GM12878 (cell line): ENCODE measurements at regions not wholly inside any gene's neighbourhood (a gene's known extent, or its start where the extent isn't known, plus 50 kb on each side); places are given as distances from the start of the nearest gene placed in this dataset.

Experiments used
- ATAC-seq: fragments of 200-7000 bp; cut with Tn5 transposase; 3 replicates; pipeline ENCODE4 v1.9.1; 2020; ENCODE audit warnings: mild to moderate bottlenecking, moderate library complexity
- BruUV-seq: library from RNA; stranded (reverse); fragments of 400-500 nt; replicated peaks from 2 replicates; lab custom pipeline; 2021; lab: Mats Ljungman, UMichigan
- CTCF ChIA-PET: fragments of 300-600 bp; sonication (Branson Sonifier 250); formaldehyde crosslinking; extraction: SDS; loops from one replicate; lab custom pipeline; 2021; ENCODE audit warnings: inconsistent platforms; lab: Yijun Ruan, JAX
- POLR2A ChIA-PET: fragments of 350-600 bp; formaldehyde crosslinking; extraction: SDS; loops from one replicate; lab custom pipeline; 2021; ENCODE audit warnings: inconsistent platforms; lab: Charles Lee
- RAD21 ChIA-PET: fragments of 300-600 bp; sonication (Branson Sonifier 250); formaldehyde crosslinking; loops from one replicate; lab custom pipeline; 2023; ENCODE audit warnings: antibody characterized with exemption; ENCODE audit not compliant: unreplicated experiment; lab: Charles Lee
- SMC1A ChIA-PET: fragments of 300-600 bp; sonication (Branson Sonifier 250); formaldehyde crosslinking; loops from one replicate; lab custom pipeline; 2023; ENCODE audit not compliant: unreplicated experiment, uncharacterized antibody; lab: Charles Lee
- DNase-seq: peaks from one replicate; pipeline ENCODE4 v3.0.0-alpha.2; 2011; ENCODE audit warnings: low read depth, low spot score
- FAIRE-seq: peaks from 3 replicates; lab custom pipeline; 2011; peaks lifted over from hg19 to GRCh38; lab: Jason Lieb, UNC
- H2AFZ ChIP-seq: 2 replicates; pipeline ENCODE4 v1.6.0; 2011; ENCODE audit warnings: low read depth, low read length, control low read depth; ENCODE audit not compliant: control insufficient read depth
- H3K27ac ChIP-seq: 2 replicates; pipeline ENCODE4 v1.5.1; 2011; ENCODE audit warnings: control low read depth; ENCODE audit not compliant: control insufficient read depth, insufficient read depth
- H3K27me3 ChIP-seq, 2 experiments: replicated peaks in 1 of 2; 2 replicates each; pipeline versions ENCODE4 v1.6.0 to v1.6.1; 2011; ENCODE audit warnings: low read length in 1 of 2; ENCODE audit not compliant: control insufficient read depth in 2 of 2, insufficient read depth in 2 of 2
- H3K36me3 ChIP-seq, 2 experiments: 2 replicates each; pipeline ENCODE4 v1.5.1; 2011; ENCODE audit warnings: low read length in 1 of 2; ENCODE audit not compliant: control insufficient read depth in 2 of 2, insufficient read depth in 2 of 2
- H3K4me1 ChIP-seq: 2 replicates; pipeline ENCODE4 v1.6.1; 2011; ENCODE audit warnings: mild to moderate bottlenecking, low read length, moderate library complexity, mixed read lengths; ENCODE audit not compliant: control insufficient read depth, insufficient read depth
- H3K4me2 ChIP-seq: 2 replicates; pipeline ENCODE4 v1.6.0; 2011; ENCODE audit warnings: control low read depth; ENCODE audit not compliant: control insufficient read depth, insufficient read depth
- H3K4me3 ChIP-seq: fragments of 200-600 bp; sonication (generic); 2 replicates; pipeline ENCODE4 v1.5.1; 2016
- H3K79me2 ChIP-seq: 2 replicates; pipeline ENCODE4 v1.6.0; 2011; ENCODE audit warnings: low read length; ENCODE audit not compliant: control insufficient read depth, insufficient read depth
- H3K9ac ChIP-seq: 2 replicates; pipeline ENCODE4 v1.8.0; 2011; ENCODE audit warnings: low read length, control low read depth, mixed read lengths; ENCODE audit not compliant: control insufficient read depth, insufficient read depth
- H3K9me3 ChIP-seq: replicated peaks from 3 replicates; pipeline ENCODE4 v1.5.1; 2011; ENCODE audit warnings: mild to moderate bottlenecking, low read length; ENCODE audit not compliant: control insufficient read depth, insufficient read depth
- H4K20me1 ChIP-seq: 2 replicates; pipeline ENCODE4 v1.6.0; 2011; ENCODE audit not compliant: control insufficient read depth, insufficient read depth
- BRCA1 ChIP-seq: IDR thresholded peaks from 2 replicates; pipeline ENCODE4 v1.6.1; 2011; ENCODE audit warnings: low read depth, low read length, improper control_type of control experiment
- CUX1 ChIP-seq: IDR thresholded peaks from 2 replicates; pipeline ENCODE4 v1.6.1; 2012; ENCODE audit warnings: improper control_type of control experiment, low read depth, low read length; ENCODE audit not compliant: insufficient replicate concordance
- EED ChIP-seq: sonication (generic); IDR thresholded peaks from 2 replicates; pipeline ENCODE4 v1.6.1; 2016; ENCODE audit warnings: antibody characterized with exemption, low read depth
- GATAD2B ChIP-seq: fragments of 450-650 bp; conservative IDR thresholded peaks from 2 replicates; pipeline ENCODE4 v1.6.1; 2017; ENCODE audit warnings: low read depth, mild to moderate bottlenecking, moderate library complexity
- IRF3 ChIP-seq: fragments of 450-650 bp; IDR thresholded peaks from 2 replicates; pipeline ENCODE4 v1.6.1; 2014; ENCODE audit warnings: mild to moderate bottlenecking
- IRF4 ChIP-seq: IDR thresholded peaks from 2 replicates; pipeline ENCODE4 v1.6.1; 2011; ENCODE audit warnings: low read depth, low read length
- KLF5 ChIP-seq: fragments of 450-650 bp; IDR thresholded peaks from 2 replicates; pipeline ENCODE4 v1.6.1; 2014; ENCODE audit warnings: mild to moderate bottlenecking; ENCODE audit not compliant: partially characterized antibody
- MYB ChIP-seq: fragments of 150-350 bp; IDR thresholded peaks from 2 replicates; pipeline ENCODE4 v1.6.1; 2014; ENCODE audit warnings: mild to moderate bottlenecking, low read depth, low read length, borderline replicate concordance
- NR2C2 ChIP-seq: IDR thresholded peaks from 2 replicates; pipeline ENCODE4 v1.6.1; 2011; ENCODE audit warnings: borderline replicate concordance, low read depth; ENCODE audit not compliant: control insufficient read depth, insufficient read length
- POU2F2 ChIP-seq: IDR thresholded peaks from 3 replicates; pipeline ENCODE4 v1.6.1; 2011; ENCODE audit warnings: low read depth, mild to moderate bottlenecking, low read length, borderline replicate concordance
- RAD51 ChIP-seq: fragments of 450-650 bp; IDR thresholded peaks from 2 replicates; pipeline ENCODE4 v1.6.1; 2016; ENCODE audit warnings: moderate library complexity, mild to moderate bottlenecking, inconsistent platforms
- RCOR1 ChIP-seq: conservative IDR thresholded peaks from 2 replicates; pipeline ENCODE4 v1.6.1; 2012; ENCODE audit warnings: low read depth, low read length, improper control_type of control experiment
- SMARCA5 ChIP-seq: fragments of 450-650 bp; IDR thresholded peaks from 2 replicates; pipeline ENCODE4 v1.6.1; 2017; ENCODE audit warnings: mild to moderate bottlenecking
- WGBS: methylation state at CpG from one replicate; pipeline ENCODE4 v1.1.6; 2016; ENCODE audit warnings: low lambda C conversion rate; ENCODE audit not compliant: insufficient replicate concordance, insufficient coverage; ENCODE audit errors: missing lambda C conversion rate; 5-methylcytosine and 5-hydroxymethylcytosine counted together
- in situ Hi-C: fragments of 300-500 bp; cut with MboI; formaldehyde crosslinking; loops from 9 replicates; pipeline ENCODE4 v1.14.3; 2018; ENCODE audit warnings: mixed read lengths
- intact Hi-C: fragments of 100-400 bp; cut with micrococcal nuclease; formaldehyde crosslinking; loops from one replicate; pipeline ENCODE4 v1.14.2; 2022; ENCODE audit not compliant: unreplicated experiment

DNA sequence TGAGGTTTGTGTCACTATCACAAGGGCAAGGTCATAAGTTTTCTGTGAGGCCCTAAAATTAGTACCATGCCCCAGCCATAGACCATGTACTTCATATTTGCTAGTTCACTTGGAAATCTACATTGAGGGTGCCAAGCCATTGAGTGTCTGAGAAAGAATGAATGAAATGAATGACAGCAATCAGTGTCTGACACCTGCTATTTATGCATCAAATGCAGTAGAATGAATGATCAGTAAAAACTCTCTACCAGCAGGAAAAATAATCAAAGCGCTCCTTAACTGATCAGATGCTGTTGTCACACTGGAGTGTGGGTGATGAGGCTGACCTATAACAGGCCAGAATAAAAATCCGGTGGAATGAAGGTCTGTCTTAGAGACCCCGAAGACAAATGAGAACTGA, 467.9 kb upstream of the B3GAT1 start:
- no peak for ATAC-seq
- Histone ChIP-seq H3K4me3 (no peak overlapping the region), H3K9ac (no peak overlapping the region), H4K20me1 (no peaks in the 10 kb centered on the region), H3K27ac (no peak overlapping the region), H3K27me3 (no peaks in the 10 kb centered on the region; a peak in 1 of 4 replicates), H3K9me3 (no peaks in the 10 kb centered on the region), H2AFZ (no peak overlapping the region), H3K4me1 (no peaks in the 10 kb centered on the region), H3K79me2 (no peaks in the 10 kb centered on the region), H3K4me2 (no peak overlapping the region), H3K36me3 (no peaks in the 10 kb centered on the region)
- 43% methylated on average over 3 of the region's 3 CpGs for WGBS
- DNase-seq = no peak
- no peak for TF ChIP-seq RCOR1
- no peak for TF ChIP-seq POU2F2
- no peak for TF ChIP-seq RAD51
- no peak for TF ChIP-seq CUX1
- no peak for TF ChIP-seq MYB
- no peak for TF ChIP-seq IRF4
- no peak for TF ChIP-seq NR2C2
- no peak for TF ChIP-seq SMARCA5
- no peak for TF ChIP-seq IRF3
- no peak for TF ChIP-seq BRCA1
- no peak for TF ChIP-seq EED
- TF ChIP-seq KLF5 = no peak
- TF ChIP-seq GATAD2B = no peak
- ChIA-PET POLR2A (no interaction called here), SMC1A (no interaction called here), CTCF (no interaction called here), RAD21 (no interaction called here)
- FAIRE-seq = no peak
- in situ Hi-C loops (no loop called here), intact Hi-C loops (no loop called here)
- BruUV-seq = no TSS peak
